OCI-LY7 (cell line): ENCODE measurements at regions not wholly inside any gene's neighbourhood (a gene's known extent, or its start where the extent isn't known, plus 50 kb on each side); places are given as distances from the start of the nearest gene placed in this dataset.

ENCODE experiments used
- CTCF ChIP-seq: fragments of 200-600 bp; sonication (generic); conservative IDR thresholded peaks from 2 replicates; pipeline ENCODE4 v1.5.1; 2014; ENCODE audit warnings: mild to moderate bottlenecking, antibody characterized with exemption, low read length, moderate library complexity, mixed read lengths
- EZH2phosphoT487 ChIP-seq: fragments of 200-600 bp; sonication (generic); IDR thresholded peaks from 2 replicates; pipeline ENCODE4 v1.6.1; 2018; ENCODE audit warnings: low read depth, borderline replicate concordance, mild to moderate bottlenecking, mixed run types, antibody characterized with exemption, low read length, moderate library complexity, mixed read lengths

DNA sequence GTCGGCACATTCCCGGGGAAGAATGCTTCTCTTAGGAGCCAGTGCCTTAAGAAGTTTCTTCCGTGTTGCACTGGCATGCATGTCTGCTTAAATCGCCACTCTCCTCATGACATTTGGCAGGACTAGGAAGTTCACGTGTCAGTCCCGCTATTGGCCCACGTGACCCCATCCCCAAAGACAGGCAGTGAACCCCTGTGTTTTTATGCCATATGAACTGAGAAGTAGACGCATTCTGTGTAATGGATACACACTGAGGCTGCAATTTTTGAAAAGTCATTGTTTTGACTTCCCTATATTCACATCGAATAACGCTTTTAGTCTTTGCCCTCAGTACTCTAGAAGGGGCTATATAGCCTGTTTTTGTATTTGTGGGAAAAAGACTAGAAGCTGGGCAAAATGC, 125.6 kb upstream of the TBL1XR1 start:
- TF ChIP-seq CTCF, result no peak
- TF ChIP-seq EZH2phosphoT487, result no peak
